HG03095 (cell line): ENCODE measurements at regions not wholly inside any gene's neighbourhood (a gene's known extent, or its start where the extent isn't known, plus 50 kb on each side); places are given as distances from the start of the nearest gene placed in this dataset.
"Not testable (repeated sequence)": the region's sequence is repeated elsewhere in the genome, so short reads cannot be mapped to it uniquely, and the experiment has no call there.

Experiments
- ATAC-seq: cut with Tn5 transposase; IDR thresholded peaks from one replicate; pipeline ENCODE4 v1.9.1; 2021; ENCODE audit warnings: moderate library complexity; ENCODE audit not compliant: unreplicated experiment

- ATAC-seq = no peak
Measured at GRCh38 chr5:8693341-8693844, 824.4 kb downstream of the MTRR start.

DNA sequence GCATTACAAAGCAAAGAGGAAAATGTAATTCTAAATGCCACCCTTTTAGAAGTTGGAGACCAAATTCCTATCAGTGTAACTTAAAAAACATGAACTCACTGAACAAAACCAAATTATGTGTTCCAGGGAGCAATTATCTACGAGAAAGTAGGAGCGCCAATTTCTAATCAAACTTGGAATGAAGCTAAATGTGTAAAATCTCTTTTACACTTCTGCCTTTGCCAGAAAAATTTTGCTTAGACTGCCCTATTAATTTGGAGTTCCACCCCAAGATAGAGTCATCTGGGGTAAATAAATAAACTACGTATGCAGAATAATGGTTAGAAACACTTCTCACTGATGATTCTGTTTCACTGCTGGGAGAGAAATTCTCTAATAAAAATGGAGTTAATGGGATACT, 825.6 kb downstream of the MTRR start:
- ATAC-seq = no peak

DNA sequence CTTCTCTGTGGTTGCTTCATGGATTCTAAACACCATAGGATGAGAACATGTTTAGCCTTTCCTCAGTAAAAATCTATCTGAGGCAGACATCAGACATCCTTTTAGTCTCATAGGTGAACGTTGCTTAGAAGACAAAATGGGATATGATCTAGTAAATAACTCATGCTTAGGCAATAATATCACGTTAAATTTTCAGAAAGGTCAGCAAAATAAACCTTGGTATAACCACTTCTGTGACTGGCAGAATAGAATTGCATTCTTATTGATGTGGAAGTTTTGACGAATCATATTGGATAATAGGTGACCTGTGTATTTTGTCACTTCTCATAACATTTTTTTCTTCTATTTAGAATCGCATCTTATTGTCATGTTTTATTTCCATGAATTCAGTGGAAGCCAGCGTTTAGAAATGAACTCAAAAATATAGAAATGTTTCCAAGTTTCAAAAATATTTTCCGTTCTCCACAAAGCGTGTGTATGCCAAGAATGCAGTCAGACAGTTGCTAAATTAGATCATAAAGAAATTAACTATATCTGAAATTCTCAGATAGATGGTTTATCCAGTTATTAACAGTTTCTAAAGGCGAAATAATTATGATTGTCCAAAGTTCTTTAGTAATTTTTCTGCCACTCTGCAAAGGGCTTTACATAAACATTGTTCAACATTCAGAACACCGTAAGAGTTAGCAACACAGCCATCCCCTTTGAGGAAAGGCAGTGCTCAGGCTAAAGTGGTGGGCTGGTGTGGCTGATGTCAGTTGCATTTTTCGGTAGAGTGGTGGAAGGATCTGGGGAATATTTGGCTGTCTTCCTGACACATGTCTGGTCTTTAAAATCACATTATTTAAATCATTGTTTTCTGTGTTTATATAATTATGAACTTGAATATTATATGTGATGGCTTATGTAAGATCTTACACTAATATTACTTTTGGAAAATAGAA, 827.2 kb downstream of the MTRR start:
- no peak for ATAC-seq

DNA sequence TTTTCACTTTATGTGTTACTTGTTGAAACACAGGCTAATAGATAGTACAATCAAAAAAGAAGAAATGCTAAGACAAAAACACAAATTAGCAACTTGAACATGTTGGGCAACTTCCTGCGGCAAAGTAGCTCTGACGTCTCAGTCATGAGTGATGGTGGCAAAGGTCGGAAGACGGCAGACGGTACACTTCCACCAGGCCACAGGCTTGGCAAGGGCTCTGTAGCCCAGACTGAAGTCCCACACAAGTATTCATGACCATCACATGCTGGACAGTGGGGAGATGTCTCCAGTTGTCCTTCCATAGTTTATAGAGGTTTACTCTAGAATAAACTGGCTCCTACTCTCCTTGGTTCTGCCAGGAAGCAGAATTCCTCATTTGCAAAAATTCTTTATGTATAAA, 831.3 kb downstream of the MTRR start:
- ATAC-seq = no peak

DNA sequence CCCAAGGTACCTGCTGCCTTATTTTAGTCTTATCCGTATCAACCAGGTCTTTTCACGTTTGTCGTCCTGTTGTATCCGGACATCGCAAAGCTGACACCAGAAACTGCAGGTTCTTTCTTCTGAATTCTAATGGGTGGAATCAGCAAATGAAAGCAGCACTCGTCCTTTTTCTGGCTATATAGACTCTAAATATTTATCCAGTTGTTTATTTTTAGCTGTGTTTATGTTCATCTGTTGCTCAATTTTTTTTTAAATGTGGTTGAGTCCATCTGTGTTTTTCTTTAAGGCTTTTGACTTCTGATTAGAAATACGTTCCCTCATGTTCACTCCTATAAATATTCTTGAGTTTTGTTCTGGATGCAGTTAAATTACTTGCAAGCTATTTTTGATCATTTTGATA, 831.7 kb downstream of the MTRR start:
- ATAC-seq = no peak

DNA sequence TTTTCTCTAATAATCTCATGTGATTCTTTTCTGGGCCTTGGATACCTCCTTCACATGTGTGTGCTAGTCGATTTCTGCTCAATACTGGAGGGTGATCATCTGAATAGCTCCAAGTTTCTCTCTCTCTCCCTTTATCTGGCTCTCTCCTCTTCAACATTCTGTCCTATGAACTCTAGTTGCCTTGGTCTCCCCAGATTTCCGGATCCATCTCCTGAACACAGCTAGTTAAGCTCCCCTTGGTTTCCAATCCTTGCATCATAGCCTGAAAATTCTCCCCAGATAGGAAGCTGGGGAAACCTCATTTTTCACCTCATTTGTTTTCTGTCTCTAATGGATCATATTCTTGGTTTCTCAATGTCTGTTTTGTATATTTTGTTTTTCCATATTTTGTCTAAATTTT, 832.3 kb downstream of the MTRR start:
- ATAC-seq = no peak

- ATAC-seq = no peak
Measured at GRCh38 chr5:8710426-8710930, 835.4 kb downstream of the SEMA5A start.

DNA sequence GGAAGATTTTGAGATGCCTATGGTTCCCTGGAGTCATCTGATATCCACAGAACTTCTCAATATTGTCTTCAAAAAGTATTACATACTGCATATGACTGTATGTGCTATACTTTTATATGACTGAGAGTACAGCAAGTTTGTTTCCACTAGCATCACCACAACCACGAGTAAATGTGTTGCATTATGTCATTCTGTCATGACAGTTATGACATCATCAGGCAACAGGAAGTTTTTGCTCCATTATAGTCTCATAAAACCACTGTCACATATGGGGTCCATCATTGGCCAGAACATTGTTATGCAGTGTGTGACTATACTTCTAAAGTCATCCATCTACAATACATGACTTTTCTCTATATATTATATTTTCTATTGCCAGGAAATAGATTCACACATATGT, 831.7 kb downstream of the SEMA5A start:
- ATAC-seq = no peak

- no peak for ATAC-seq
Measured at GRCh38 chr5:8714861-8715260, 831.0 kb downstream of the SEMA5A start.

GRCh38 chr5:8719796-8720195, 826.1 kb downstream of the SEMA5A start:
- ATAC-seq = no peak

DNA sequence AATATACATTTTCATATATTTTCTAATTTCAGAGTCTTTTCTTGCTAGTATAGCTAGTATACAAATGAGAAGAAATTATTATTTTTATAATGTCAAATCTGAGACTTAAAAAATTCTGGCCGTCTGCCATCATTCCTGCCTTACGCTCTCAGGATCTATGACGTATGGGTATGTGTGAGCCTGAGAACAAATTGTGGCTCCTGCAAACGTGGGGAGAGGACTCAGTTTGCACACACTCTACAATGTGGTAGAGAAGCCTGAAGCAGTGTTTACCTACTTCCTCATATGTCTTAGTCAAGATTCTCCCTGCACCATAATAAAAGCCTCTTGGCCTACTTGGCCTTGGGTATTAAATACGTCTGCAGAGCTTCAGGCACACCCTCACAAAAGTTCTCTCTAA, 825.4 kb downstream of the SEMA5A start:
- ATAC-seq = no peak

GRCh38 chr5:8721536-8721935, 824.3 kb downstream of the SEMA5A start:
- no peak for ATAC-seq

- ATAC-seq = no peak
Measured at GRCh38 chr5:8726383-8727036, 819.4 kb downstream of the SEMA5A start.

DNA sequence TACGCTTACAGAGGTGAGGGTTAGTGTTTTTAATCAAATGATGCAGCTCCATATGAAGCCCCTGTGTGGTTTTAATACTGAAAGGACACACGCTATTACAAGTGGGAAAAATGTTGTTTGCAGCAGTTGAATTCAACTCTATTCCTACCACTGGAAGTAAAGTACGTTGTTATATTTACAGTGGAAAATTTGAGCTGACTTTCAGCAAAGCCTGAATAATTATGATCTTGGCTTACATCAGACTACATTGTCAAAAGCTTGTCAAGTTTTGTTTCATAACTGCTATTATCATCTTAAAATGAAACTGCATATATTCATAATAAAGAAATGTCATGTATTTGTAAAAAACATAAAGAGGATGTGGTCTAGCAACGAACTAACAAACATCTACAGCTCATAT, 818.5 kb downstream of the SEMA5A start:
- ATAC-seq = no peak

DNA sequence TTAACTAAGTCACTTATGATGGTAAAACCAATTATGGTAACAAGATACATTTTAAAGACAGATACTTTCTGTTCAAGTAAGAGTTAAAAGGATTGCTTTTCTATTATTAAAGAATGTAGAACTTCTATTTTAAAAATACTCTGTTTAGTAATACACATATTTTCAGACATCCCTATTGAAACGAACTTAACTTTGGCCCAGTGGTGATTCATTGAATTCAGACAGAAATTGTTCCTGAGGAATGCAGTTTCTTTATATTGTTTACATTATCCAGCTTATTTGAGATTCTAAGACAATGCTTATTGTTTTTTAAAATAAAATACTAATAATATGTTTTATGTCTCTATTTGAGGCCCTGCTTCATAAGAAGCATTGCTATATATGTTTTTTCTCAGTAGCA, 816.4 kb downstream of the SEMA5A start:
- ATAC-seq = no peak

DNA sequence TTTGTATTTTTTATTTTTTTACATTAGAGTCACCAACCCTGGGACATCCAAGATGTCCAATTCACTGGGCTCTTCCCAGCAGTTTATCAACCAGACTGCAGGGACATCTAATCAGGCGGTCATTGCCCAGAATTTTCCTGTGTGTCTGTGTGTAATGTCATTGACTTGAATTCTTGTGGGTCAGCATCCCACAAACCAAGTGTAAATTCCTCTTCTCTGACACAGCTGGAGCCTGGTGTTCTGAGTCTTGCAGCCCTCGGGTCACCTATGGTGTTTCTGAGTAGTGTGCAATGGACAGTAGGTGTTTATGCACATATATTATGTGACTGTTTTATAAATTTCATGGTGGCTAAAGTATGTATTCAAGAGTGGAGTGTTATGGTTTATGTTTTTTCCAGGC, 815.7 kb downstream of the SEMA5A start:
- ATAC-seq = no peak

GRCh38 chr5:8731110-8731509, 814.8 kb downstream of the SEMA5A start:
- not testable (repeated sequence) for ATAC-seq

DNA sequence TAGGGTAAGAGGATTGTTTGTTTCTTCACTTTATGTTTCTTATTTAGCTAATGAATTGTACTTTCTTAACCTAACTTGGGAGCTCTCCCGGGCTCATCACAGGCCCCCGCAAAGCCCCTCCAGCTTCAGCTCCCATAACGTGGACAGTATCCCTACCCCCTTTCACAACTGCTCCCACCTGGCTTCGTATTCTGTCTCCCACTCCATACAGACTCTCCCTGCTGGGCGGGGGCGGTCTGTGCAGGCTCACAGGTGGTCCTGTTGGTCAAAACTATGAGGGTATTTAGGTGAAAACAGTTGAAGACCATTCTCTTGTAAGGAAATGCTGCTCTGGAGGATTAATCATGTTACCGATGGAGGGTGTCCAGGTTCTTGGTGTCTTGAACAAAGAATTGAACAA, 805.3 kb downstream of the SEMA5A start:
- ATAC-seq = no peak

DNA sequence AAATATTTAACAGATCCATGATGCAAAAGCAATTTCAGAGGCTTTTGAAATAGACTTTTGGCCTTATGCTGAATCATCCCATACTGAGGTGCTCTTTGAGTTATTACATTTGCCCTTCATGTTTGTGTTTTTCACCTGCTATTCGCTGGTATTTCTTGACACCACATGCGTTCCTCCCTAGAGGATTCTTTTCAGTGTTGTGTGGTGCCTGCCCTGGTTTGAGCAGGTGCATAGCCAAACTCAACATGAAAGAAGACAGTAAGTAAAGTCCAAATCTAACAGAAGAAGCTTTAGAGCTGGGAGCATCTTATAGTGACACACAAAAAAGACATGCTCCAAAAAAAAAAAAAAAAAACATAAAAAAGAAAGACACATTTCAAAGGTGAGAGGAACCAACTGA, 796.3 kb downstream of the SEMA5A start:
- ATAC-seq = no peak

DNA sequence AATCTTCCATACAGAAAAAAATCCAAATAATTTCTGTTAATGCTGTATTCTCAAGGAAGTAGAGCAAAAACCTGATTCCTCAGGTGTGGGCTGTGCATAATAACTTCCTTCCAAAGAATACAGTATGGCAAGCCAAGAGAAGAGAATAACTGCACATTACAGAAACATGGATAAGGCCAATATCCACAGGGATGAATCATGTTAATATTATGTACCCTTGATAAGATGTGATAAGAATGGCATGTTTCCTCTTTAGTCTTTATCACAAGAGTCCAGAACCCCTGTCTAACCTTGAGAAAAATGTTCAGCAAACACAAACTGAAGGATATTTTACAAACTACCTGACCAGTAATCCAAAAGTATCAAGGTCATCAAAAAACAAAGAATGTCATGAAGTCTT, 795.8 kb downstream of the SEMA5A start:
- ATAC-seq = no peak

DNA sequence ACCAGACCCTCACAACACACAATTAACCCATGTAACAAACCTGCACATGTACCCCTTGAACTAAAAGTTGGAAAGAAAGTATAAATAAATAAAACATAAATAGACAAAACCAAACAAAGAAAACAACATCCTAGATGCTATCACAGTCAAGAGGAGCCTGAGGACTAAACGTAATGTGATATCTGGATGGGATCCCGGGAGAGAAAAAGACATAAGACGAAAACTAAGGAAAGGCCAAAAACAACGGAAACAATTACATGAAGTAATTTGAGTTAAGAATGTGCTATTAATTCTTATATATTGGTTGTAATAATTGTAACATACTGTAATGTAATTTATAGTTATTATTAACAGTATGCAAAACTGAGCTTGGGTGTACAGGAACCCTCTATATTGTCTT, 793.9 kb downstream of the SEMA5A start:
- ATAC-seq = no peak

DNA sequence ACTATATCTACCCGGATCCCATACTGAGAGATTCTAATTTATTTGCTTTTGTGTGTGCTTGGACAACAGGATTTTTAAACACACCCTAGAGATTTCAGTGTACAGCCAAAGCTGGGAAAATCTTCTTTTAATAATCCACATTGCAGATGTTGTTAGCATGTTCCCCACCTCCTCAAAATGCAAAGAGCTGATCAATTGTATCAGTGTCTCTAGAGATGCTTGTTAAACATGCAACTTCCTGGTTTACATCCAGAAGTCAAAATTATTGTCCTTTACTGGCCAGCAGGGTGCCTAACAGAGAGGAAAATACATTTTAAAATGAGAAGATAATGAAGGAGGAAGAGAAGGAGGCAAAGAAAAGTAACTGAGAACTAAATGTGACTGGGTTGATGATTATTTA, 793.3 kb downstream of the SEMA5A start:
- no peak for ATAC-seq
